ENCODE measurements at regions not wholly inside any gene's neighbourhood (a gene's known extent, or its start where the extent isn't known, plus 50 kb on each side); places are given as distances from the start of the nearest gene placed in this dataset.

- no peaks in the 10 kb centered on the region for H3K9me3 ChIP-seq (ENCODE audit: insufficient read depth, low read depth, low read length)
- 95% methylated on average over 5 of the region's 5 CpGs for WGBS
- H3K36me3 ChIP-seq (ENCODE audit: insufficient read depth, low read length) = no peaks in the 10 kb centered on the region
- H3K27me3 ChIP-seq (ENCODE audit: insufficient read depth, low read length) = no peaks in the 10 kb centered on the region
- 0 out of 2 replicates have a peak overlapping the region, but pooled peaks have one; percentile 10 for H3K27ac ChIP-seq (ENCODE audit: low read depth, low read length)
- H3K4me3 ChIP-seq (ENCODE audit: low read length) = no peak overlapping the region
- peaks cover 9% of the 10 kb centered on the region for H3K4me1 ChIP-seq (ENCODE audit: insufficient read depth, low read length)
- H3K9ac ChIP-seq (ENCODE audit: low read depth, low read length) = no peak overlapping the region
These were observed 249.2 kb upstream of the PWP1 start for GRCh38 chr12:107436376-107436775.

GRCh38 chr12:107436836-107437235 is 248.8 kb upstream of the PWP1 start:
- Histone ChIP-seq H3K4me3 (ENCODE audit: low read length) (no peak overlapping the region), H3K9ac (ENCODE audit: low read depth, low read length) (no peak overlapping the region), H3K36me3 (ENCODE audit: insufficient read depth, low read length) (no peaks in the 10 kb centered on the region), H3K27ac (ENCODE audit: low read depth, low read length) (no peak overlapping the region), H3K27me3 (ENCODE audit: insufficient read depth, low read length) (no peaks in the 10 kb centered on the region), H3K4me1 (ENCODE audit: insufficient read depth, low read length) (peaks cover 9% of the 10 kb centered on the region), H3K9me3 (ENCODE audit: insufficient read depth, low read depth, low read length) (no peaks in the 10 kb centered on the region)
- 97% methylated on average over 4 of the region's 4 CpGs for WGBS

GRCh38 chr12:107437954-107438353 is 247.6 kb upstream of the PWP1 start:
- WGBS = 93% methylated on average over 6 of the region's 6 CpGs
- no peak overlapping the region for H3K4me3 ChIP-seq (ENCODE audit: low read length)
- H3K9me3 ChIP-seq (ENCODE audit: insufficient read depth, low read depth, low read length) = no peaks in the 10 kb centered on the region
- H3K4me1 ChIP-seq (ENCODE audit: insufficient read depth, low read length) = peaks cover 9% of the 10 kb centered on the region
- no peak overlapping the region for H3K27ac ChIP-seq (ENCODE audit: low read depth, low read length)
- H3K27me3 ChIP-seq (ENCODE audit: insufficient read depth, low read length) = no peaks in the 10 kb centered on the region
- no peaks in the 10 kb centered on the region for H3K36me3 ChIP-seq (ENCODE audit: insufficient read depth, low read length)
- H3K9ac ChIP-seq (ENCODE audit: low read depth, low read length) = no peak overlapping the region

GRCh38 chr12:107439026-107439738 is 246.4 kb upstream of the PWP1 start:
- Histone ChIP-seq H3K36me3 (ENCODE audit: insufficient read depth, low read length) (no peaks in the 10 kb centered on the region), H3K4me1 (ENCODE audit: insufficient read depth, low read length) (peaks cover 9% of the 10 kb centered on the region), H3K9me3 (ENCODE audit: insufficient read depth, low read depth, low read length) (no peaks in the 10 kb centered on the region), H3K4me3 (ENCODE audit: low read length) (no peak overlapping the region), H3K9ac (ENCODE audit: low read depth, low read length) (no peak overlapping the region), H3K27ac (ENCODE audit: low read depth, low read length) (no peak overlapping the region), H3K27me3 (ENCODE audit: insufficient read depth, low read length) (no peaks in the 10 kb centered on the region)
- 86% methylated on average over 7 of the region's 8 CpGs for WGBS

- H3K4me1 ChIP-seq (ENCODE audit: insufficient read depth, low read length) = peaks cover 9% of the 10 kb centered on the region
- H3K9ac ChIP-seq (ENCODE audit: low read depth, low read length) = no peak overlapping the region
- no peak overlapping the region for H3K4me3 ChIP-seq (ENCODE audit: low read length)
- WGBS = 92% methylated on average over 4 of the region's 4 CpGs
- no peaks in the 10 kb centered on the region for H3K36me3 ChIP-seq (ENCODE audit: insufficient read depth, low read length)
- no peaks in the 10 kb centered on the region for H3K9me3 ChIP-seq (ENCODE audit: insufficient read depth, low read depth, low read length)
- no peaks in the 10 kb centered on the region for H3K27me3 ChIP-seq (ENCODE audit: insufficient read depth, low read length)
- no peak overlapping the region for H3K27ac ChIP-seq (ENCODE audit: low read depth, low read length)
These were observed 245.0 kb upstream of the PWP1 start for GRCh38 chr12:107440606-107441005.

- H3K27me3 ChIP-seq (ENCODE audit: insufficient read depth, low read length) = no peaks in the 10 kb centered on the region
- H3K4me1 ChIP-seq (ENCODE audit: insufficient read depth, low read length) = peaks cover 9% of the 10 kb centered on the region
- H3K27ac ChIP-seq (ENCODE audit: low read depth, low read length) = no peak overlapping the region
- no peak overlapping the region for H3K4me3 ChIP-seq (ENCODE audit: low read length)
- WGBS = 97% methylated on average over 7 of the region's 8 CpGs
- no peak overlapping the region for H3K9ac ChIP-seq (ENCODE audit: low read depth, low read length)
- no peaks in the 10 kb centered on the region for H3K36me3 ChIP-seq (ENCODE audit: insufficient read depth, low read length)
- no peaks in the 10 kb centered on the region for H3K9me3 ChIP-seq (ENCODE audit: insufficient read depth, low read depth, low read length)
These were observed 243.8 kb upstream of the PWP1 start for GRCh38 chr12:107441665-107442300.

GRCh38 chr12:107442326-107442987 is 243.1 kb upstream of the PWP1 start:
- no peaks in the 10 kb centered on the region for H3K9me3 ChIP-seq (ENCODE audit: insufficient read depth, low read depth, low read length)
- H3K27ac ChIP-seq (ENCODE audit: low read depth, low read length) = no peak overlapping the region
- H3K36me3 ChIP-seq (ENCODE audit: insufficient read depth, low read length) = no peaks in the 10 kb centered on the region
- H3K9ac ChIP-seq (ENCODE audit: low read depth, low read length) = no peak overlapping the region
- WGBS = 91% methylated on average over 7 of the region's 7 CpGs
- no peak overlapping the region for H3K4me3 ChIP-seq (ENCODE audit: low read length)
- no peaks in the 10 kb centered on the region for H3K27me3 ChIP-seq (ENCODE audit: insufficient read depth, low read length)
- peaks cover 9% of the 10 kb centered on the region for H3K4me1 ChIP-seq (ENCODE audit: insufficient read depth, low read length)

GRCh38 chr12:107443320-107444090 is 242.1 kb upstream of the PWP1 start:
- Histone ChIP-seq H3K9me3 (ENCODE audit: insufficient read depth, low read depth, low read length) (no peaks in the 10 kb centered on the region), H3K9ac (ENCODE audit: low read depth, low read length) (no peak overlapping the region), H3K27me3 (ENCODE audit: insufficient read depth, low read length) (no peaks in the 10 kb centered on the region), H3K36me3 (ENCODE audit: insufficient read depth, low read length) (no peaks in the 10 kb centered on the region), H3K27ac (ENCODE audit: low read depth, low read length) (no peak overlapping the region), H3K4me3 (ENCODE audit: low read length) (no peak overlapping the region), H3K4me1 (ENCODE audit: insufficient read depth, low read length) (peaks cover 9% of the 10 kb centered on the region)
- WGBS = 94% methylated on average over 10 of the region's 10 CpGs

GRCh38 chr12:107444771-107445170 is 240.8 kb upstream of the PWP1 start:
- Histone ChIP-seq H3K36me3 (ENCODE audit: insufficient read depth, low read length) (no peaks in the 10 kb centered on the region), H3K27ac (ENCODE audit: low read depth, low read length) (no peak overlapping the region)
- WGBS = 89% methylated on average over 10 of the region's 10 CpGs

GRCh38 chr12:107446476-107446875 is 239.1 kb upstream of the PWP1 start:
- Histone ChIP-seq H3K27me3 (ENCODE audit: insufficient read depth, low read length) (no peaks in the 10 kb centered on the region), H3K4me3 (ENCODE audit: low read length) (no peak overlapping the region), H3K9me3 (ENCODE audit: insufficient read depth, low read depth, low read length) (no peaks in the 10 kb centered on the region), H3K9ac (ENCODE audit: low read depth, low read length) (no peak overlapping the region), H3K4me1 (ENCODE audit: insufficient read depth, low read length) (peaks cover 13% of the 10 kb centered on the region), H3K27ac (ENCODE audit: low read depth, low read length) (no peak overlapping the region), H3K36me3 (ENCODE audit: insufficient read depth, low read length) (no peaks in the 10 kb centered on the region)
- 94% methylated on average over 3 of the region's 3 CpGs for WGBS

More at GRCh38 chr12:107444771-107445170, 240.8 kb upstream of the PWP1 start:
- Histone ChIP-seq H3K4me3 (ENCODE audit: low read length) (no peak overlapping the region), H3K4me1 (ENCODE audit: insufficient read depth, low read length) (no peaks in the 10 kb centered on the region), H3K9ac (ENCODE audit: low read depth, low read length) (no peak overlapping the region), H3K27me3 (ENCODE audit: insufficient read depth, low read length) (no peaks in the 10 kb centered on the region), H3K9me3 (ENCODE audit: insufficient read depth, low read depth, low read length) (no peaks in the 10 kb centered on the region)

- Histone ChIP-seq H3K9me3 (ENCODE audit: insufficient read depth, low read depth, low read length) (no peaks in the 10 kb centered on the region), H3K27me3 (ENCODE audit: insufficient read depth, low read length) (no peaks in the 10 kb centered on the region), H3K36me3 (ENCODE audit: insufficient read depth, low read length) (no peaks in the 10 kb centered on the region), H3K4me3 (ENCODE audit: low read length) (no peak overlapping the region), H3K27ac (ENCODE audit: low read depth, low read length) (no peak overlapping the region), H3K9ac (ENCODE audit: low read depth, low read length) (no peak overlapping the region), H3K4me1 (ENCODE audit: insufficient read depth, low read length) (peaks cover 13% of the 10 kb centered on the region)
- 93% methylated on average over 4 of the region's 5 CpGs for WGBS
These were observed 238.3 kb upstream of the PWP1 start for GRCh38 chr12:107447336-107447735.

Data from HUES64 (cell line).